AG10803 (cell line): ENCODE measurements at regions not wholly inside any gene's neighbourhood (a gene's known extent, or its start where the extent isn't known, plus 50 kb on each side); places are given as distances from the start of the nearest gene placed in this dataset.

Experiments used
- DNase-seq: peaks from one replicate; pipeline ENCODE4 v3.0.0; 2010; ENCODE audit warnings: low read depth
- H3K4me3 ChIP-seq: 2 replicates; pipeline ENCODE4 v1.5.1; 2011; ENCODE audit warnings: mild to moderate bottlenecking, low read length, control low read depth
- TF ChIP-seq, protein P1 (sequence below): conservative IDR thresholded peaks from 2 replicates; pipeline ENCODE4 v1.5.1; 2011; ENCODE audit warnings: mild to moderate bottlenecking, low read length, control low read depth, inconsistent platforms

DNA sequence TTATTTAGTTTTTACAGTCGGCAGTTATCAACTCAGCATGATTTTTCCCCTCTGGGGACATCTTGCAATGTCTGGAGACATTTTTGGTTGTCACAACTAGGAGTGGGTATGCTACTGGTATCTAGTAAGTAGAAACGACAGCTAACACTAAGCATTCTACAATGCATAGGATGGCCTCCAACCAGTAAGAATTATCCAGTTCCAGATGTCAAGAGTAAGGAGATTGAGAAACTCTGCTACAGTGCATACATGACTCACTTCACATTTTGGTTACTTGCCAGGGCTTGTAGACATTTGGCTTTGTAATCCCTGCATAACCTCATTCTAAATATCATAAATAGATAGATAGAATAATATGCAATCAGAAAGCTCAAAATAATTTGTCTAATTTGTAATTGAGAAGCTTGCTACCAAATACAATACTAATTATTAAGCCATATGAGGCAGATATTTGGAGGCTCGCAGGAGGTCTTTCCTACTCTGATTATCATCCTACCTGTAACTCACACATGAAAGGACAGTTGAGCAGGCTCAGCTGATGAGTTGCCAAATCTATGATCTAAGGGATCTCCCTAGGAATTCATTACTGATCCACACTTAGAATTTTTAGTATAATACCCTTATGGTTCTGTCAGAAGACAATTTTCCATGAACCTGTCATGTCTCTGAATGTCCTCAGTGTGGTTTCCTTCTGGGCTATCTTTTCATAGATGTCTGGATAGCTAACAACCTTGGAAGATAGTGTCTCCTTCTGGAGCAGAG lies 346.9 kb upstream of the TLE4 start:
- no peak overlapping the region for H3K4me3 ChIP-seq
- peak; percentile 93 for DNase-seq
- TF ChIP-seq, protein P1, sequence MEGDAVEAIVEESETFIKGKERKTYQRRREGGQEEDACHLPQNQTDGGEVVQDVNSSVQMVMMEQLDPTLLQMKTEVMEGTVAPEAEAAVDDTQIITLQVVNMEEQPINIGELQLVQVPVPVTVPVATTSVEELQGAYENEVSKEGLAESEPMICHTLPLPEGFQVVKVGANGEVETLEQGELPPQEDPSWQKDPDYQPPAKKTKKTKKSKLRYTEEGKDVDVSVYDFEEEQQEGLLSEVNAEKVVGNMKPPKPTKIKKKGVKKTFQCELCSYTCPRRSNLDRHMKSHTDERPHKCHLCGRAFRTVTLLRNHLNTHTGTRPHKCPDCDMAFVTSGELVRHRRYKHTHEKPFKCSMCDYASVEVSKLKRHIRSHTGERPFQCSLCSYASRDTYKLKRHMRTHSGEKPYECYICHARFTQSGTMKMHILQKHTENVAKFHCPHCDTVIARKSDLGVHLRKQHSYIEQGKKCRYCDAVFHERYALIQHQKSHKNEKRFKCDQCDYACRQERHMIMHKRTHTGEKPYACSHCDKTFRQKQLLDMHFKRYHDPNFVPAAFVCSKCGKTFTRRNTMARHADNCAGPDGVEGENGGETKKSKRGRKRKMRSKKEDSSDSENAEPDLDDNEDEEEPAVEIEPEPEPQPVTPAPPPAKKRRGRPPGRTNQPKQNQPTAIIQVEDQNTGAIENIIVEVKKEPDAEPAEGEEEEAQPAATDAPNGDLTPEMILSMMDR = no peak

DNA sequence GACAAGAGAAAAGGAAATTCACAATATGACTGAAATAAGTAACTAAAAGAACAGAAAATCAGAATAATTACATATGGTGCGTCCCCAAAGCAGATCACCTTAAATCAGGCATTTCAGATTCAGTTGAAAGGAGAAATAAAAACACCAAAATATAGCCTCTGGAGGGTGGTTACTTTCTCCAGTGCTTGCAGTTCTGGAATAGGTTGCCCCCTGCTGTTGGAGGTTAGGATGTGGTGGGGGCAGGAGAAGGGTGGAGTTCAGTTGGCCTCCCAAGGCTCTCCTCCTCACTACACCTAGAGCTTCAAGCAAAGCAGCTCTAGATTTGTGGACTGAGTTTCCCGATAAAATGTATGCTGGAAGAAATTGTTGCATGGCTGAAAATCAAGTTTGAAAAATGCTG lies 338.2 kb upstream of the TLE4 start:
- no peak overlapping the region for H3K4me3 ChIP-seq
- peak; percentile 40 for DNase-seq
- TF ChIP-seq, protein P1 = peak; percentile 56

DNA sequence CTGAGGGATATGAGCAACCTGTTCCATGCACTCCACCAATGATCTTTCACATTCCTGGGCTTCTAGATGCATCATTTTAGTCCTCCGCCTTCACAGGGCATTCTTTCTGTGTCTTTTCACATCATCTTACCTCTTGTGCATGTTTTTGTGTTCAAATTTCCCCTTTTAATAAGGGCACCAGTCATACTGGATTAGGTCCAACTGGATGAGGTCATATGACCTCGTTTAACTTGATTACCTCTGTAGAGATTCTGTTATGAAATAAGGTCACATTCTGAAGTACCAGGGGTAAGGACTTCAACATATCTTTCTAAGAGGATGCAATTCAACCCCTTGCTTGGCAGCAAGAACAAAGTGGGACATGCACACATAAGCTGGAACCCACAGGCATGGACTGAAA lies 335.3 kb upstream of the TLE4 start:
- TF ChIP-seq, protein P1 = no peak
- DNase-seq = no peak
- H3K4me3 ChIP-seq = no peak overlapping the region

DNA sequence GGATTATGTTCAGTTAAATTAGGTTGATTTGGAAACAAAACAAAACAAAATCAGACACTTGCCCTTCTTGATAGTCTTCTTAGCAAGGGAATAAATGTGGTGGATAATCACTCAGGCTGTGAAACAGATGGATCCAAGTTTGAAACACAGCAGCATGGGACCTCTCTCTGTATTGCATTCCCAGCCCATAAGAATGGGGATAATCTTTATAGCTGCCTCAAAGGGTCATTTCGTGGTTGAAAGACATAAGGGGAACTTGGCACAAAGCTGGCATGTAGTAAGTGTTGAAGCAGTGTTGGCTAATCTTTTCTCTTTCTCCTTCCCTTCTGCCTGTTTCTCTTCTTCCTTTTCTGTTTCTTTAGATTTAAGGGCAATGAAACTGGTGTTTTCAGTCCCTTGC lies 333.9 kb upstream of the TLE4 start:
- peak; percentile 49 for DNase-seq
- TF ChIP-seq, protein P1 = no peak
- H3K4me3 ChIP-seq = no peak overlapping the region

DNA sequence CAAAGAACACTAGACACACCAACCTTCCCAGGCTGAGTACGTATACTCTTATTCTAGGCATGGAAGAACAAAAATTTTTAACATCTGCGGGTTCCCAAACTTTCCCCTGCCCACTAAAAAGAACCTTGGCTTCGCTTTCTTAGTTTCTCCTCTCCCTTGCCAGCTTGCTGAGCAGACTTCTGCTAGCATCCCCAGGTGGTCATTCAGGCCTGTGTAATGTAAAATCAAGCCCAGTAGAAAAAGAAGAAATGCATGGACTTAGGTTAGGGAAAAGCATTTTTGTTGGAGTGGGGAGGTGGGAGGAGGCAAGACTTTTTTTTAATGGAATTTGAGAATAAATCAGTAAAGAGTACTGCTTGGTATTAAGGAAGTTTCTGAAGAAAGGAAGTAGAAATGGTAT lies 331.0 kb upstream of the TLE4 start:
- DNase-seq = no peak
- H3K4me3 ChIP-seq = no peak overlapping the region
- TF ChIP-seq, protein P1 = no peak

DNA sequence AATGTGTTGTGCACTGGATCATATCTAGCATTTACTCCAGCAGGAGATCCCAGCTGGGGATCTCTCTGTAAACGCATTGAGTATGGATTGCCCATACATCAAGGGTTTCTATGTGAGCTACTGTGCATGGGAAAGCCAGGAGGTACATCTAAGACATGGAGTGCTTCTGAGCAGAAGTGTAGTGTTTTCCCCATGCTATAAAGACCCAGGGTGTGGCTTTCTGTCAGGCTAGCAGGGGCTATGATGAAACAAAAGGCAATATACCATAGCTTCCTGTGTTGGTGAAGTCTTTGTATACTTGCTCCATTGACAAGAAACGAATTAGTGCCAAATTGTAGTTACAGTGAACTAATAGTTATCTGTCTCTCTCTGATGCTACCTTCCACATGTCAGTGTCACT lies 329.3 kb upstream of the TLE4 start:
- no peak overlapping the region for H3K4me3 ChIP-seq
- DNase-seq = no peak
- TF ChIP-seq, protein P1 = no peak

DNA sequence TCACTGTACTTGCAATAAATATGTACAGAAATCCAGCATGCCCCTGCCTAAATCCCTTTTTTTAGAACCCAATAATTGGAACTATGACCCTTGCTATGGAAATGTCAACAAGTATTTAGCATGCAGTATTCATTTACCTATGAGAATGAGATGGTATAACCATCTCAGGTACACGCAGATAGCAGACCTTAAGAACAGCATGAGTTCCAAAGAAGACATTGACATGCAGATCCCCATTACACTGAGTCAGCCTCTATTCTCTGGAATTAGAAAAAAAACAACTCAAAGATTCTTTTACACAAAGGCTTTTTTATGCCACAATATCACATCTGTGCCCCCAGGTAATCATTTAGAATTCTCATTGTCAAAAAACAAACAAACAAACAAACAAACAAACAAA lies 325.6 kb upstream of the TLE4 start:
- DNase-seq = no peak
- H3K4me3 ChIP-seq = no peak overlapping the region
- TF ChIP-seq, protein P1 = no peak
